GM12878 (cell line): ENCODE measurements at regions not wholly inside any gene's neighbourhood (a gene's known extent, or its start where the extent isn't known, plus 50 kb on each side); places are given as distances from the start of the nearest gene placed in this dataset.

Experiments used
- ATF7 ChIP-seq: fragments of 450-650 bp; IDR thresholded peaks from 2 replicates; pipeline ENCODE4 v1.6.1; 2016; ENCODE audit warnings: low read depth, mild to moderate bottlenecking
- CTCF ChIP-seq, 3 experiments: IDR thresholded peaks in 2 of 3; conservative IDR thresholded peaks in 1 of 3; 2 replicates each; pipeline ENCODE4 v1.5.1; 2011; ENCODE audit warnings: low read depth in 3 of 3, low read length in 3 of 3, mild to moderate bottlenecking in 3 of 3, control low read depth in 2 of 3, moderate library complexity in 2 of 3, inconsistent platforms in 1 of 3, mixed read lengths in 1 of 3; ENCODE audit not compliant: control insufficient read depth in 2 of 3, insufficient read depth in 1 of 3; ENCODE audit errors: extremely low read depth in 1 of 3
- EP300 ChIP-seq, 2 experiments: fragments of 150-350 bp in 1 of 2; IDR thresholded peaks; 2 replicates each; pipeline ENCODE4 v1.6.1; 2011 to 2012; ENCODE audit warnings: low read depth in 2 of 2, low read length in 2 of 2, borderline replicate concordance in 1 of 2, improper control_type of control experiment in 1 of 2, inconsistent platforms in 1 of 2; ENCODE audit not compliant: control insufficient read depth in 1 of 2
- EZH2 ChIP-seq: IDR thresholded peaks from 2 replicates; pipeline ENCODE4 v1.6.1; 2012; ENCODE audit warnings: low read depth, mild to moderate bottlenecking, control low read depth, inconsistent platforms, low read length, borderline replicate concordance; ENCODE audit not compliant: control insufficient read depth
- MXI1 ChIP-seq: fragments of 150-350 bp; IDR thresholded peaks from 2 replicates; pipeline ENCODE4 v1.6.1; 2011; ENCODE audit warnings: low read depth, mild to moderate bottlenecking, inconsistent platforms, low read length, improper control_type of control experiment
- PAX8 ChIP-seq: fragments of 450-650 bp; IDR thresholded peaks from 2 replicates; pipeline ENCODE4 v1.6.1; 2017; ENCODE audit warnings: mild to moderate bottlenecking, moderate library complexity
- PML ChIP-seq: IDR thresholded peaks from 2 replicates; pipeline ENCODE4 v1.6.1; 2012; ENCODE audit warnings: low read length, inconsistent platforms
- SP1 ChIP-seq: IDR thresholded peaks from one replicate; pipeline ENCODE4 v1.6.1; 2011; ENCODE audit warnings: low read depth, low read length
- TF ChIP-seq, protein P1 (sequence below): fragments of 450-650 bp; formaldehyde crosslinking; IDR thresholded peaks from 2 replicates; pipeline ENCODE4 v1.5.0; 2022; ENCODE audit warnings: mild to moderate bottlenecking, missing genetic modification characterization
- TF ChIP-seq, protein P2 (sequence below): fragments of 450-650 bp; IDR thresholded peaks from 2 replicates; pipeline ENCODE4 v1.6.1; 2018; ENCODE audit warnings: mild to moderate bottlenecking, low read depth, moderate library complexity; ENCODE audit not compliant: partially characterized antibody

DNA sequence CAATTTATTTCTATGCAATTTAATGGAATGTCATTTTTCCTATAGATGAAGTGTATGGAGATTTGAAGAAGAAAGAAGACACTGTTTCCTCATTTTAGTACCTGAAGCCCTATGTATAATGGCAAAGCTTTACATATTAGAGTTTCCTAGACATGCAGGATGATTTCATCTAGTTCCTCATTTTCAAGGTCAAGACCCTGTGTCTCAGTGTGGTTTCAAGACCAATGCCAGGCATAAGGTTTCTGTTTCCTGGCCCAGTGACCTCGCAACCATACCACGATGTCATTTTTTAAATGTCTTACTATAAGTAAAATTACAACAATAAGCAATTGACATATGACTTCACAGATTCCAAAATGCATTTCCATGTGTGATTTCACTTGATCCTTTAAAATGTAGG lies 336.5 kb upstream of the PRKCQ start:
- TF ChIP-seq MXI1 (no peak), ATF7 (no peak), EP300 (IDR thresholded peaks at IDR 0.05; ENCODE audit: borderline replicate concordance in 1 of 2, control insufficient read depth in 1 of 2, low read depth in 2 of 2, low read length in 2 of 2) (no peak), SP1 (no peak), PAX8 (no peak), CTCF (IDR thresholded peaks at IDR 0.05 in 2 of 3, conservative IDR thresholded peaks at IDR 0.05 in 1 of 3; ENCODE audit: control insufficient read depth in 2 of 3, extremely low read depth in 1 of 3, insufficient read depth in 1 of 3, low read depth in 3 of 3, low read length in 3 of 3) (no peak), PML (no peak), EZH2 (no peak)
- TF ChIP-seq, protein P1, sequence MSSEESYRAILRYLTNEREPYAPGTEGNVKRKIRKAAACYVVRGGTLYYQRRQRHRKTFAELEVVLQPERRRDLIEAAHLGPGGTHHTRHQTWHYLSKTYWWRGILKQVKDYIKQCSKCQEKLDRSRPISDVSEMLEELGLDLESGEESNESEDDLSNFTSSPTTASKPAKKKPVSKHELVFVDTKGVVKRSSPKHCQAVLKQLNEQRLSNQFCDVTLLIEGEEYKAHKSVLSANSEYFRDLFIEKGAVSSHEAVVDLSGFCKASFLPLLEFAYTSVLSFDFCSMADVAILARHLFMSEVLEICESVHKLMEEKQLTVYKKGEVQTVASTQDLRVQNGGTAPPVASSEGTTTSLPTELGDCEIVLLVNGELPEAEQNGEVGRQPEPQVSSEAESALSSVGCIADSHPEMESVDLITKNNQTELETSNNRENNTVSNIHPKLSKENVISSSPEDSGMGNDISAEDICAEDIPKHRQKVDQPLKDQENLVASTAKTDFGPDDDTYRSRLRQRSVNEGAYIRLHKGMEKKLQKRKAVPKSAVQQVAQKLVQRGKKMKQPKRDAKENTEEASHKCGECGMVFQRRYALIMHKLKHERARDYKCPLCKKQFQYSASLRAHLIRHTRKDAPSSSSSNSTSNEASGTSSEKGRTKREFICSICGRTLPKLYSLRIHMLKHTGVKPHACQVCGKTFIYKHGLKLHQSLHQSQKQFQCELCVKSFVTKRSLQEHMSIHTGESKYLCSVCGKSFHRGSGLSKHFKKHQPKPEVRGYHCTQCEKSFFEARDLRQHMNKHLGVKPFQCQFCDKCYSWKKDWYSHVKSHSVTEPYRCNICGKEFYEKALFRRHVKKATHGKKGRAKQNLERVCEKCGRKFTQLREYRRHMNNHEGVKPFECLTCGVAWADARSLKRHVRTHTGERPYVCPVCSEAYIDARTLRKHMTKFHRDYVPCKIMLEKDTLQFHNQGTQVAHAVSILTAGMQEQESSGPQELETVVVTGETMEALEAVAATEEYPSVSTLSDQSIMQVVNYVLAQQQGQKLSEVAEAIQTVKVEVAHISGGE (CRISPR knock-in tag), result no peak
- TF ChIP-seq, protein P2, sequence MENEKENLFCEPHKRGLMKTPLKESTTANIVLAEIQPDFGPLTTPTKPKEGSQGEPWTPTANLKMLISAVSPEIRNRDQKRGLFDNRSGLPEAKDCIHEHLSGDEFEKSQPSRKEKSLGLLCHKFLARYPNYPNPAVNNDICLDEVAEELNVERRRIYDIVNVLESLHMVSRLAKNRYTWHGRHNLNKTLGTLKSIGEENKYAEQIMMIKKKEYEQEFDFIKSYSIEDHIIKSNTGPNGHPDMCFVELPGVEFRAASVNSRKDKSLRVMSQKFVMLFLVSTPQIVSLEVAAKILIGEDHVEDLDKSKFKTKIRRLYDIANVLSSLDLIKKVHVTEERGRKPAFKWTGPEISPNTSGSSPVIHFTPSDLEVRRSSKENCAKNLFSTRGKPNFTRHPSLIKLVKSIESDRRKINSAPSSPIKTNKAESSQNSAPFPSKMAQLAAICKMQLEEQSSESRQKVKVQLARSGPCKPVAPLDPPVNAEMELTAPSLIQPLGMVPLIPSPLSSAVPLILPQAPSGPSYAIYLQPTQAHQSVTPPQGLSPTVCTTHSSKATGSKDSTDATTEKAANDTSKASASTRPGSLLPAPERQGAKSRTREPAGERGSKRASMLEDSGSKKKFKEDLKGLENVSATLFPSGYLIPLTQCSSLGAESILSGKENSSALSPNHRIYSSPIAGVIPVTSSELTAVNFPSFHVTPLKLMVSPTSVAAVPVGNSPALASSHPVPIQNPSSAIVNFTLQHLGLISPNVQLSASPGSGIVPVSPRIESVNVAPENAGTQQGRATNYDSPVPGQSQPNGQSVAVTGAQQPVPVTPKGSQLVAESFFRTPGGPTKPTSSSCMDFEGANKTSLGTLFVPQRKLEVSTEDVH, result no peak
